Stimulated activated CD8-positive, alpha-beta memory T cell treated with anti-CD3 and anti-CD28 coated beads, Interleukin-2, amount 100 ng/mL, for 1 hour (primary cell): ENCODE measurements at regions not wholly inside any gene's neighbourhood (a gene's known extent, or its start where the extent isn't known, plus 50 kb on each side); places are given as distances from the start of the nearest gene placed in this dataset.

ENCODE experiments used
- DNase-seq, 2 donors: peaks; one replicate each; pipeline ENCODE4 v3.0.0-alpha.2; 2020; ENCODE audit warnings: low read depth in 2 of 2

DNA sequence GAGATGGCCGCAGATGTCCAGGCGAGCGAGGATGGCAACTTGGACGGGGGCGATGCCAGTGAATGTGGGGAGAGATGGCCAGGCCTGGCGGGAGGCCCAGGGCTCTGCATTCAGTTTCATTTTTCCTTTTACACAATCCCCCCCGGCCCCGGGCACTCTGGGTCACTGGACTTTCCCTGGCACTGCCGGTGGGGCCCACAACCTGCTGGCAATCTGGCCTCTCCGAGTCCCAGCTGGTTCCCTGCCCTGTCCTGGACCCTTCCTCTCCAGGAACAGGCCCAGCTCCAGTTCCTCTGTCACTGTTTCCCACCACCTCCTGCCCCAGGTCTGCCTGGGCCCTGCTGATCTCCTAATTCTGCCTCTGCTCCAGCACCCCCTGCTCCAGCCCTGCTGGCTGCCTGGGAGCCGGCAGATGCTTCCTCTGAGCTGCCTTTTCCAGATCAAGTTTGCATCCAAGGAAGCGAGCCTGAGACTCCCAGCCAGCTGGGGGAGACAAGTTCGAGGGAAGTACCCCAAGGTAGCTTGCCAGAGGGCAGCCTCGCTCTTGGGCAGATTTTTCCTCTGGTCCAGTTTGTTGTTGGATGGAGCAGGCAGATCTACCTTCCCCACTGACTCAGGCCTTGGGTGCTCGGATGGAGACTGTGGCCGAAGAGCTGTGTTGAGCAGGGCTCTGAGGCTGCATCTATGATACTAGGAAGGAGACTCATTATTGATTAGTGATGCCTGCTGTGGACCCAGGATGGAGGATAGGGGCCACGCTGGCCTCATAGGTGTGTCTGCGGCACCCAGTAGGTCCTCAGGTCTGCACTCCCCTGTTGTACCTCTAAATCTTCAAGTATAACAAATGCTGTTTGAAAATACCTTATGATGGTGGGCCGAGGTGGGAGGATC is 83.2 kb downstream of the CEBPB start:
- DNase-seq: no peak

DNA sequence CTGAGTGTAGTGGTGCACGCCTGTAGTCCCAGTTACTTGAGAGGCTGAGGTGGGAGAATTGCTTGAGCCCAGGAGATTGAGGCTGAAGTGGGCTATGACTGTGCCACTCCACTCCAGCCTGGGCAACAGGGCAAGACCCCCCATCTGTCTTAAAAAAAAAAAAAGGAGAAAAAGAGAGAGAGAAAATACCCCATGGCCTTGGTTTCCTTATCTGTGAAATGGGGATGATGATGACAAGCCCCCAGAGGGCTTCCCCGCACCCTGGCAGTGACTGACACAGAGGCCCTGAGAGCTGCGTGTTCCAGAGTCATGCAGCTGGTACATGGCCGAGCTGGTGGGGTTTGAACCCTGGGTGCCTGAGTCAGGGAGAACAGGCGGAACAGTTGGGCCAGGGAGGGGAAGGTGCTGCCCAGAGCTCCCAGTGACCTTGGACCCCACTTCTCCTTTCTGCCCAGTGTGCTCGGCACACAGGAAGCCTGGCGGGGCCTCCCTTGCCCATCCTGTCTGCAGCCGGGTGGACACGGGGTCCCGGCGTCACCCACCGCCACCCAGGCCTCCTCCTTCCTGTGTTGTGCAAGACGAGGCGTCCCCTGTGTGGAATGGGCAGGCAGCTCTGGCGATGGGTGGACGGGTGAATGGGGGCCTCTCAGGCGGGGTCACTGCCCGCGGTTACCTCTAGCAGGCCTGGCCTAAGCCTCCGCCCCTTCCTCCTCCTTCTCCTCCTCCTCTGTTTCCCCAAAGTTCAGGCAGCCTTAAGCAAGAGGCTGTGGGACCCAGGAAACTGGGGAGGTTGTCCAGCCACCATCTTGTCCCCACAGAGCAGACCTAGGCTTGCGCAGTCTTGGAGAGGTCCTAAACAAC is 84.2 kb downstream of the CEBPB start:
- no peak for DNase-seq

DNA sequence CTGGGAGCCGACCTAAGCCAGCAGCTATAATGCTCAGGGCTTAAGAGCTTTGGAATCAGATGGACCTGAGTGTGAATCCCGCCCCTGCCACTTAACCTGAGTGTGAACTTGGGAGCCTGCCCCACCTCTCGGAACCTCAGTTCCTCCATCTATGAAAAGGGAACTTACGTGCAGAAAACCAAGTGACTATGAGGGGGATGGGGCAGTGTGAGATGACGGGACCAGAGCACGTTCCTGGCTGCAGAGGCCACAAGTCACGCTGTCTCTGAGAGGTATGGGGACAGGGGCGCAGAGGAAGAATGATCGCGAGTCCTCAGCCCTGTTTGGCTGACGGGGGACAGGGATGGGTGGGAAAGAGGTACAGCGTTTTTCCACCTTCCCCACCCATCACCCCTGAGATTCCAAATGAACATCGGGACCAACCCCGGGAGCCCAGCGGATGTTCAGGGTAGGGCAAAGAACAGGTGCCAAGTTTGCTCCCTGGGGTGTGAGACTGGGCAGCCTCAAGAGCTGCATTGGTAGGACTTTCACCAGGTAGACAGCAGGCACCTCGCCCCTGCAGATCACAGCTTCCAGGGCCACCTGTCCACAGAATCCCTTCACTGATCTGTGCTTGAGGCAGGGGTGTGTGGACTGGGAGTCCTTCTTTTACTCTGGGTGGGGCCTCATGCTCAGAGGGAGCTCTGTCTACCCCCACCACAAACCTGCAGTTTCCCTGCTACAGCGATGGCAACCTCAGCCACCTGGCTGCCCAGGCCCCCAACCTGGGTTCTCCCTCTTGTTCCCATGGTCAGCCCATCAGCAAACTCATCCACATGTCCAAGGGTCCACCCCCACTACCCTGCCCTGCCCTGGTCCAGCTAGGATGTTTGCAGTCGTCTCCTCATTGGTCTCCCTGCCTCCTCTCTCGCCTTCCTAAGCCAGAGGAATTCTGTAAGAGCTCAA is 85.8 kb downstream of the CEBPB start:
- DNase-seq: no peak

DNA sequence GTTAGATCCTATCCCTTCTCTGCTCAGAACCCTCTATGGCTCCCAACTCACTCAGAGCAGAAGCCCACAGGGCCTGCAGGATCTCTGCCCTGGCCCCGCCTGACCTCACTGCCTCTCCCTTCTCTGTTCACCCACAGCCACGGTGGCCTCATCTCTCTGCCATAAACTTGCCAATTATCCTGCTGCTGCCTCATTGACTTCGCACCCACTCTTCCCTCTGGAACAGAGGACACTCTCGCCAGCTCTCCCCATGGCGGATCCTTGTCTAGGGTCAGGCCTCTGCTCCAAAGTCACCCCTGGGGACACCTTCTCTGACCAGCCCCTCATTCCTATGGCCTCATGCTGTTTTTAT is 86.4 kb downstream of the CEBPB start:
- no peak for DNase-seq

DNA sequence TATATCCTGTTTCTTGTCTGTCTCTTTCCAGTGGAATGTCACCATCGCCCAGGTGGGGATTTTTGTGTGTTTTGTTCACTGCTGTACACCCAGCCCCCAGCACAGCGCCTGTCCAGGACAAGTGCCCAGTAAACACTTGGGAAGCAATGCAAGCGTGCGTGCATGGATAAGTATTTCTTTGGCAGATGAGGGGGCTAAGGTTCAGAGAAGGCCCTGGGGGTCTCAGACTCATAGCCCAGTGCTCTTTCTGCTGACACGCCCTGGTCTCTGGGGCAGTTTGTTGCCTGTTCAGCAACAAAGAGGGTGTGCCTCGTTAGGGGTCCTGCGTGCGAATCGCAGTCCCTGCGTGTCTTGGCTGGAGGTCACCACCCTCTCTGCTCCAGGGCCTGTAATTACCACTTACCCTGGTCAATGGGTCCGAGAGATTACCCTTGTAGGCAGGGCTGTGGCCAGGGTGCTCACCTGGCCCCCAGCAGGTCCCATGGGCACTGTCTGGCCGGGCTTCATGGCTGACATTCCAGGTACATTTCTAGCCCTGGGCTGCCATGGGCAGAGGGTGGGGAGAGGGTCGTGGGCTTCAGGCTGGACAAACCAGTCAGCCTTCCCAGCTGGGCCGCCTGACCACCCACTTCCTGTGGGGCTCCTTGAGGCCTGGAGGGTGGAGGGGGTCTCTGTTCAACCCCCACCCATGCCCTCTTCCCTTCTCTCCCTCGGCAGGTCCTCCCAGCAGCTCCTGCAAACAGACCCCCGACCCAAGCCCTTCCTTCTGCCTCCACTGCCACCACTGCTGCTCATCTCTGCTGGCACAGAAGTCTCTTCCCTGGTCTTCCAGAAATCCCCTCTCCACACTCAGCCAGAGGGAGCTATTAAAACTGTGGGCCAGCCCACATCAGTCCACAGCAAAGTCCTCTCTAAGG is 87.1 kb downstream of the CEBPB start:
- DNase-seq: no peak

DNA sequence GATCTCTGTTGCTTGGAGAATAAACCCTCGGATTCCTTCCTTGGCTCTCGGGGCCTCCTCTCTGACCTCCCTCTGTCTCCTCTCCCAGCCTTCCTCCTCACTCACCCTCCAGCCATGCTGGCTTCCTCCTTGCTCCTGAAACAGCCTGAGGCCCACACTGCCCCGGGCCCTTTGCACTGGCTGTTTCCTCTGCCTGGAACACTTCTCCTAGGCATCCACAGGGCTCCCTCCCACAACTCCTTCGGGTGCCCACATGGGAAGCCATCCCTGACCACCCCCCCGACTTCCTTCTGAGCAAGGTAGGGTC is 87.7 kb downstream of the CEBPB start:
- no peak for DNase-seq

DNA sequence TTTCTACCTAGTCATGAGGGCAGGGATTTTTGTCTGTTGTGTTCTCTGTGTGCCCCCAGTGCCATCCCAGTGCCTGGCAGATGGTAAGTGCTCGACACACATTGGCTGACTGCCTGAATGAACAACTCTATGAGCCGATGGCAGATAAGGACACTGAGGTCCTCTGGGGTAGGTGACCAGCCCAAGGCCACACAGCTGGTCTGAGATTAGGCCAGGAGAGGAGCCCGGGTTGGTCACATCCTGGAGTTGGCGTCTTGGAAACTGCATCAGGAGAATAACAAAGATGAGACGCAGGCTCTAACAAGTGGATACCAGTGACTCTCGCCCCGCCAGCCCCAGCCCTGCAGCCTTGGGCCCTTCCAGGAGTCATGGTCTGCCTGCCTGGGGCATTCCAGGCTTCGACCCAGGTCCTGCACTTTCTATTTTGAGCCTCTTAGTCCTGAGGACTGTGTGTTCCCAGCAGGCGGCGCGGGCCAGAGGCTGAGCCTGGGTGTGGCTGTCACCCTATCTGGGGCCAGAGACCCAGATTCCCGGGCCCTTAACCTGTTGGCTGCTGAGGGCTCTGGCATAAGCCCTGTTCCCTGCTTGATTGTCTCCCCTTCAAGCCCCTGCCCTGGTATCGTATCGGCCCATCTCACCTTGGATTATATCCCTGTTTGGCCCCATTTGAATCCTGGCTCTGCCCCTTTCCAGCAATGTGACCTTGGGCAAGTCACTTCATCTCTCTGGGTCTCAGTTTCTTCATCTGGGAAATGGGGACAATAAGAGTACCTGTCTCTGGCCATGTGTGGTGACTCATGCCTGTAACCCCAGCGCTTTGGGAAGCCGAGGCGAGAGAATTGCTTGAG is 88.3 kb downstream of the CEBPB start:
- no peak for DNase-seq

DNA sequence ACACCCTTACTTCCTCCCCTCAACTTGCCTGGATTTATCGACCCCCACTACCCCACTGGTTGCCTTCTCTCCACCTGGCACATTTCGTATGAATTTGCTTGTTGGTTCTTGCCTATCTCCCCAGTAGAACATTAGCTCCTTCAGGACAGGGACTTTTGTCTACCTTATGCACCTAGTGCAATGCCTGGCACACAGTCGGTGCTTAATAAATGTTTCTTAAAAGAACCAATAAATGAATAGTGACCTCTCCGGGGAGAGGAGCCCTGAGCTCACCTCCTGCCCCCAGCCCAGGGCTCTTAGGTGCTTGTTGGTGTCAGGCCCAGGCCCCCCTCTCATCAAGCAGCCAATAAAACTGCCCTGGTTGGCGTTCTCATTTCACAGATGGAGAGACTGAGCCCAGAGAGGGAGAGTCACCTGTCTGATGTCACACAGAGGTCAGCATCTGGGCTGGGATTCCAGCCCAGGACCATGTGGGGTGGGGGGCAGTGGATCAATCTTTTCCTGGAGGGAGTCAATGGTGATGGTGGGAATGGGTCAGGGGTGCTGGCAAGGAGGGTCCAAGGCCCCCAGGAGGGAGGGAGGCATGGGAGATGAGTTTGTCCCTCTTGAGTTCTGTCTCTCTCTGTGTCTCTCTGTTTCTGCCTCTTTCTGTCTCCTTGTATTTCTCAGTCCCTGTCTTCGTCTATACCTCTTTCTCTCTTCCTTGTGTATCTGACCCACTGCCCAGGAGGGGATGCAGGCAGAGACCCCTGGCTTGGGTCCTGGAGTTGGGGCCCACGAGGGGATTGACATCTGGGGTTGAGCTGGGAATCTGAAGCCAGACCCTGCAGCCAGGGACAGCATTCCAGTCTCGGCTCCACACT is 89.6 kb downstream of the CEBPB start:
- no peak for DNase-seq

DNA sequence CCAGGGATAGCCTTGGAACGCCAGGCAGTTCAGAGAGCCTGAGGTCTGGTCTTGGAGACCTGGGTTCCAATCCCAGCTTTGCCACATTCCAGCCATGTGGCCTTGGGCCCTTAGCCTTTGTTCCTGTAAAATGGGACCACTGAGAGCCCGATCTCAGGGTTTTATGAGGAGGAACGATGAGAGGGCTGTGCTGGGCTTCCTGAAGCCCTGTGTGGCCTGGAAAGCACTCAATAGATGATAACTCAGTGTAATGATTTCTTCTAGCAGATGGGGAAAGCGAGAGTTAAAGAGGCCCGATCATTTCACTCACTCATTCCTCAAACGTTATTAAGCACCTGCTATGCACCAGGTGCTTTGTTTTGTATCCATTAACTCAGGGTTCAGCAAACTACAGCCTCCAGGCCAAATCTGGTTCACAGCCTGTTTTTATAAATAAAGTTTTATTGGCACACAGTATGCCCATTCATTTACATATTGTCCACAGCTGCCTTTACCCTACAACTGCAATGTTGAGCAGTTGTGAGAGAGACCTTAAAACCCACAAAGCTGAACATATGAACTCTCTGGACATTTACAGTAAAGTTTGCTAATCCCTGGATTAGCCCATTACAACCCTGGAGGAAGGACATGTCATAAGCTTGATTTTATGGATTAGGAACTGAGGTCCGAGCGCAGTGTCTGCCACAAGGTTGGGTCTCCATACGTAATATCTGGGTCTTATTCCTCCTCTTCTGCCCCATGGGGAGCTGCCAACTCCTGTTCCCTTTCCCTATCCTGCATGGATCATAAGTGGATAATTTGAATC is 90.4 kb downstream of the CEBPB start:
- no peak for DNase-seq

GRCh38 chr20:50281831-50282591 is 91.4 kb downstream of the CEBPB start:
- DNase-seq: no peak

- DNase-seq: no peak
These were observed 92.1 kb downstream of the CEBPB start for GRCh38 chr20:50282592-50283241.

DNA sequence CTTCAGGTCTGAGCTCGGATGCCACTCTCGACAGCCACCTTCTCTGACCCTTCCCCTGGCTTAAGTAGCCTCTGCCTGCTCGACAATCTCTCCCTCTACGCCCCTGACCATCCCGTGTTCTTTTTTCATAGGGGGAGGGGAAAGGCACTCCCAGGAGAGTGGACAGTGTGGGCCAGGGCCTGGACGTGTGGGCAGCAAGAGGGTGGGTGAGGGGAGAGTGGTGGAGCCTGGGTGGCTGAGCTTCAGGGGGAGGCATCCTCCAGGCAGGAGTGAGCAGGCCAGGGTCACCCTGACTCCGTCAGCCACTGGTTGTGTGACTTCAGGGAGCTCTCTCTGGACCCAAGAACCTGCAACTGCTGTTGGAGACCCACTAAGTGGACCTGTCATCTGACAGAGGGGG is 92.7 kb downstream of the CEBPB start:
- no peak for DNase-seq

DNA sequence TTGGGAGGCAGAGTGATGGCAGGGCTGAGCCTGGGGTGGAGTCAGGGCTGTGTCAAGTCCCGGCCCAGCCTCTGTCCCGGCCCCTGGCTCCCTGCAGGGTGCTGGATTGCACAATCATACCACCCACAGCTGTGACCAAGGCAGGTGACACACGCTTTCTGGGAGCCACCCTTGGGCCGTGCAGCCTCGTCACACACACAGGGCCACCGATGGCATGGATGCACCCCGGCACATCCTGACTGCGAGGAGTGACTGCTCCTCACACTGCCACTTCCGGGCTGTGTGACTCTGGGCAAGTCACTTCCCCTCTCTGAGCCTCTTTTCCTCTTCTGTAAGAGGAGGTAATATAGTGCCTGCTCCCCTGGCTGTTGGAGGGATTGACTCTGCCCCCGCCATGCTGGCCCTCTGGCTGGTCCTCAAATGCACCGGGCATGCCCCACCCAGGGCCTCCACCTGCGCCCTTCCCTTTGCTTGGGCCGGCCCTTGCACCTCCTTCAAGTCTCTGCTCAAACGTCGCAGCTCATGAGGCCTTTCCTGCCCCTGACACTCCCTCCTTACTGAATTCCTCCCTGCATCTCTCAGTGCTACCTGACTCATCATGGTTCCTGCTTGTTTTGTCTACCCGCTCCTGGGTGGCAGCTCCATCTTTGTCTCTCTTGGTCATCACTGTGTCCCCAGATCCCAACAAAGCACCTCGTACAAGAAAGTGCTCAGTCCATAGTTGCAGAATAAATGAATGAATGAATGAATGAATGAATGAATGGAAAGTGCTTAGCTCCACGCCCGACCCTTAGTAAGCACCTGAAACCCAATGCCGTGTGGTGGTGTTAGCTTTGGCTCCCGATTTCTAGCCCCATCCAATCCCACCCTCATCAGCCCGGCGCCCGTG is 93.5 kb downstream of the CEBPB start:
- no peak for DNase-seq

GRCh38 chr20:50284811-50285375 is 94.3 kb downstream of the CEBPB start:
- DNase-seq: no peak

DNA sequence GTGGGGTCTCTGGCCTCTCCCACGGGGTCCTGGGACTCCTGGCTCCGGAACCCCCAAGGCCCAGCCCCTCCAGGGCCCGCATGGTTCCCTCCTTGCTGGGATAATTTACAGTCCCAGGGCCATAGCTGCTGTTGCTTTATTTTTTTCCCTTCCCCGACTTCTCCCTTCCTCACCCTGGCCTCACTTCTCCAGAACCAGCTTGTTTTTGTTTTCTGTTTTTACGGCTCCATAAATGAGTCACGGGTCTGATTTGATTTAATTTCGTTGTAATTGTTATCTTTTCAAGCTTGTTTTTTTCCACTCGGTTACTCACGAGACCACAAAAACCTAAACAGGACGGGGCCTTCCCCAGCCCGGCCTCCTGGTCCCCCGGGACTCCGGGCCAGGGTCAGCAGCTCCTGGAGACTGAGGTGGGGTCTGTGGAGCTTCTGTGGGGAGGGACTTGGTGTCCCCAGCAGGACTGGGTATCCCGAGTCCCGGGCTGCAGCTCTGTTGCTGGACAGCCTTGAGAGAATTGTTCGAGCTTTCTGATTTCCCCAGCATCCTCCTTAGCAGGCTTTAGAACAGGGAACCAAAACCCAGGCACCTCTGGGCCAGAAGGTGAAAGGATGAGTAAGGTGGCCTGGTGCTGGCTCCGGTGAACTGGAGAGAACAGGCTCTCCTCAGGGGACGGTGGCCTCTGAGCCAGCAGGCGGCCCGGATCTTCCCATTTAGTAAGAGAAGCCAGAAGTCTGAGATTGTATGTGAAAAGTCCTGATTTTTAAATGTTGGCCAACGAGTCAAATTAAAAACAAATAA is 94.9 kb downstream of the CEBPB start:
- no peak for DNase-seq
